Uterus (tissue), 3 donors: ENCODE measurements at regions not wholly inside any gene's neighbourhood (a gene's known extent, or its start where the extent isn't known, plus 50 kb on each side); places are given as distances from the start of the nearest gene placed in this dataset.

ENCODE experiments used
- DNase-seq, 2 donors: peaks; one replicate each; pipeline ENCODE4 v3.0.0-alpha.2; 2019 to 2020
- H3K27ac ChIP-seq, 2 donors: fragments of 200-600 bp; sonication (generic); 1 replicate in 1 of 2; 2 replicates in 1 of 2; pipeline ENCODE4 v1.5.1; 2016 to 2018
- H3K27me3 ChIP-seq, 2 donors: fragments of 200-600 bp; sonication (generic); one replicate each; pipeline ENCODE4 v1.5.1; 2018 to 2019; ENCODE audit warnings: control low read depth in 1 of 2
- H3K36me3 ChIP-seq, 2 donors: fragments of 200-600 bp; sonication (generic); one replicate each; pipeline ENCODE4 v1.5.1; 2019; ENCODE audit warnings: control low read depth in 1 of 2
- H3K4me1 ChIP-seq, 2 donors: fragments of 200-600 bp; sonication (generic); one replicate each; pipeline ENCODE4 v1.5.1; 2018 to 2019; ENCODE audit warnings: control low read depth in 1 of 2
- H3K4me3 ChIP-seq, 2 donors: fragments of 200-600 bp; sonication (generic); 1 replicate in 1 of 2; 2 replicates in 1 of 2; pipeline ENCODE4 v1.5.1; 2018 to 2019; ENCODE audit warnings: mild to moderate bottlenecking in 1 of 2
- H3K9me3 ChIP-seq, 2 donors: fragments of 200-600 bp; sonication (generic); one replicate each; pipeline ENCODE4 v1.5.1; 2019; ENCODE audit warnings: control low read depth in 1 of 2
- POLR2A ChIP-seq, 2 donors: fragments of 450-650 bp; IDR thresholded peaks; one replicate each; pipeline ENCODE4 v1.6.1; 2016; ENCODE audit warnings: antibody characterized with exemption in 2 of 2, mild to moderate bottlenecking in 1 of 2, moderate library complexity in 1 of 2
- intact Hi-C: fragments of 100-400 bp; cut with DNase I; formaldehyde crosslinking; loops from one replicate; pipeline ENCODE4 v1.15.1; 2023; ENCODE audit warnings: low total_unique reads
- TF ChIP-seq, protein P1 (sequence below), 4 experiments: fragments of 200-600 bp in 2 of 4; fragments of 450-650 bp in 2 of 4; sonication (generic) in 2 of 4; IDR thresholded peaks; one replicate each; pipeline ENCODE4 v1.5.1; 2016 to 2019; ENCODE audit warnings: antibody characterized with exemption in 4 of 4, mild to moderate bottlenecking in 2 of 4, moderate library complexity in 1 of 4
- donor health status: DM: yes; HTN: yes; CAD: no.

- no peak overlapping the region for H3K27ac ChIP-seq
- H3K27me3 ChIP-seq, result no peaks in the 10 kb centered on the region
- no peak for DNase-seq
- H3K36me3 ChIP-seq, result no peaks in the 10 kb centered on the region
- TF ChIP-seq, protein P1, sequence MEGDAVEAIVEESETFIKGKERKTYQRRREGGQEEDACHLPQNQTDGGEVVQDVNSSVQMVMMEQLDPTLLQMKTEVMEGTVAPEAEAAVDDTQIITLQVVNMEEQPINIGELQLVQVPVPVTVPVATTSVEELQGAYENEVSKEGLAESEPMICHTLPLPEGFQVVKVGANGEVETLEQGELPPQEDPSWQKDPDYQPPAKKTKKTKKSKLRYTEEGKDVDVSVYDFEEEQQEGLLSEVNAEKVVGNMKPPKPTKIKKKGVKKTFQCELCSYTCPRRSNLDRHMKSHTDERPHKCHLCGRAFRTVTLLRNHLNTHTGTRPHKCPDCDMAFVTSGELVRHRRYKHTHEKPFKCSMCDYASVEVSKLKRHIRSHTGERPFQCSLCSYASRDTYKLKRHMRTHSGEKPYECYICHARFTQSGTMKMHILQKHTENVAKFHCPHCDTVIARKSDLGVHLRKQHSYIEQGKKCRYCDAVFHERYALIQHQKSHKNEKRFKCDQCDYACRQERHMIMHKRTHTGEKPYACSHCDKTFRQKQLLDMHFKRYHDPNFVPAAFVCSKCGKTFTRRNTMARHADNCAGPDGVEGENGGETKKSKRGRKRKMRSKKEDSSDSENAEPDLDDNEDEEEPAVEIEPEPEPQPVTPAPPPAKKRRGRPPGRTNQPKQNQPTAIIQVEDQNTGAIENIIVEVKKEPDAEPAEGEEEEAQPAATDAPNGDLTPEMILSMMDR (IDR thresholded peaks at IDR 0.05), result no peak
- no peak for TF ChIP-seq POLR2A (IDR thresholded peaks at IDR 0.05)
- no peak overlapping the region for H3K4me3 ChIP-seq
- intact Hi-C loops, result no loop called here
- H3K9me3 ChIP-seq, result no peaks in the 10 kb centered on the region
- no peaks in the 10 kb centered on the region for H3K4me1 ChIP-seq
Measured at GRCh38 chr2:57204364-57204763, 842.2 kb upstream of the VRK2 start.

DNA sequence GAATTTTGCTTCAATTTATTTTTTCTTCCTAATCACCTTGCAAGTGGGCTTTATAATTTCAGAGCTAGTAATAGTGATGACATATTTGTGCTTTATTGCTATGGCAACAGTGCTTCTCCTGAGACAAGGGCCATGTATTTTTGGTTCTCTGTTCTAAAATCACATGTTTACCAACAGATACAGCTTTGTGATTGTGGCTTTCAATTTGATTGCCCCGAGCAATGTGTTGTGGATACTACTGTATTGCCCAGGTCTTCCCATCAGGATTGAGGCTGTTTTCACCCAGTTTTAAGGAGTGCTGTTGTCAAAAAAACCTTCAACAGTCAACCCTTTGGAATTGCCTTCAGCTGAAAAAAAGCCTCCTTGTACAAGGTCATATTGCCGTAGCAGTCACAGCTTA, 841.4 kb upstream of the VRK2 start:
- Histone ChIP-seq H3K4me1 (no peaks in the 10 kb centered on the region), H3K9me3 (no peaks in the 10 kb centered on the region), H3K27me3 (no peaks in the 10 kb centered on the region), H3K36me3 (no peaks in the 10 kb centered on the region), H3K4me3 (no peak overlapping the region), H3K27ac (no peak overlapping the region)
- DNase-seq, result no peak
- intact Hi-C loops, result no loop called here
- no peak for TF ChIP-seq POLR2A (IDR thresholded peaks at IDR 0.05)
- TF ChIP-seq, protein P1 (IDR thresholded peaks at IDR 0.05), result no peak

DNA sequence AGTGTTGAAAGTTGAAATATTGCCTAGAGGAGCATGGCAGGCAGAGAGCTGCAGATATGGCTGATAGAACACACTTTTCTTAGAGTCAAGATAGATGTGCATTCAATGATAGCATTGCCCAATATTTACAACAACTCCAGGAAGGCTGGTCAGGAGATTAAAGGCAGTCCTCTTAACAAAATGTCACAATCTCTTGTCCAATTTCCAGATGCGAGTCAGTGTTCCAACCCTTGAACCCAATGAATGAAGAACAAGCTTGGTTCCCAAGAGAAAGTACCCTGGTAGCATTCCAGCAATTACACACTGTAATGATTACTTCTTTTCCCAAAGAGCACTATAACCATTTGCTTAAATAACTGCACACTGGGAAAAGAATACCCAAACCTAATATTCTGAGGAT, 839.4 kb upstream of the VRK2 start:
- no peaks in the 10 kb centered on the region for H3K27me3 ChIP-seq

DNA sequence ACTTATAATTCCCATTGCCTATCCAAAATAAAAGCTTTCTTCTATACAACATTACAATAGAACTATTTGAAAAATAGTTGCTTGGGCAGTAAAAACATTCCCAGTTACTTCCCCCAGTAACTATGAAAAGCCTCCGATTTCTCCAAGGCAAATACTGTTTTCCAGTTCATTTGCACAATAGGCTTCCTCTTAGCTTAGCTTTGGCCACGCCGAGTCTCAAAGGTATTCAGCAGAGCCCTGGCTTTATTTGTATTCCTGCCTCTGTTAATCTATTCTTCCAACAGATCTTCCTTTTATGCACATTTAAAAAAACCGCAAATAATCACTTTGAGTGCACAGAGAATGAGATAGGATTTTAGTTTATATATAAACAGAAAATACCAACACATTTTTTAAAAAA, 836.8 kb upstream of the VRK2 start:
- no peaks in the 10 kb centered on the region for H3K4me1 ChIP-seq
- intact Hi-C loops, result no loop called here
- no peaks in the 10 kb centered on the region for H3K9me3 ChIP-seq
- H3K4me3 ChIP-seq, result no peak overlapping the region
- no peak for TF ChIP-seq POLR2A (IDR thresholded peaks at IDR 0.05)
- TF ChIP-seq, protein P1 (IDR thresholded peaks at IDR 0.05), result no peak
- no peaks in the 10 kb centered on the region for H3K27me3 ChIP-seq
- DNase-seq, result no peak
- no peaks in the 10 kb centered on the region for H3K36me3 ChIP-seq
- no peak overlapping the region for H3K27ac ChIP-seq

More for the DNA sequence above, 839.4 kb upstream of the VRK2 start:
- intact Hi-C loops, result no loop called here
- no peak for DNase-seq
- Histone ChIP-seq H3K4me3 (no peak overlapping the region), H3K27ac (no peak overlapping the region), H3K9me3 (no peaks in the 10 kb centered on the region), H3K4me1 (no peaks in the 10 kb centered on the region), H3K36me3 (no peaks in the 10 kb centered on the region)
- no peak for TF ChIP-seq POLR2A (IDR thresholded peaks at IDR 0.05)
- TF ChIP-seq, protein P1 (IDR thresholded peaks at IDR 0.05), result no peak

GRCh38 chr2:57210855-57211254, 835.8 kb upstream of the VRK2 start:
- Histone ChIP-seq H3K4me1 (no peaks in the 10 kb centered on the region), H3K36me3 (no peaks in the 10 kb centered on the region), H3K27me3 (no peaks in the 10 kb centered on the region), H3K27ac (no peak overlapping the region), H3K4me3 (no peak overlapping the region), H3K9me3 (no peaks in the 10 kb centered on the region)
- DNase-seq, result no peak
- intact Hi-C loops, result no loop called here
- TF ChIP-seq, protein P1 (IDR thresholded peaks at IDR 0.05), result no peak
- no peak for TF ChIP-seq POLR2A (IDR thresholded peaks at IDR 0.05)
